HEK293T (cell line): ENCODE measurements at regions not wholly inside any gene's neighbourhood (a gene's known extent, or its start where the extent isn't known, plus 50 kb on each side); places are given as distances from the start of the nearest gene placed in this dataset.

Source experiments
- CTCF ChIA-PET: fragments of 350-600 bp; formaldehyde crosslinking; extraction: SDS; loops from one replicate; lab custom pipeline; 2021; ENCODE audit warnings: antibody characterized with exemption, inconsistent platforms; lab: Yijun Ruan, JAX
- POLR2A ChIA-PET: fragments of 350-600 bp; formaldehyde crosslinking; extraction: SDS; loops from one replicate; lab custom pipeline; 2020; ENCODE audit warnings: antibody characterized with exemption, inconsistent platforms; lab: Yijun Ruan, JAX
- DNase-seq: peaks from one replicate; pipeline ENCODE4 v3.0.0; 2012; ENCODE audit warnings: mixed read lengths; ENCODE audit errors: extremely low spot score
- ARNT ChIP-seq: fragments of 450-650 bp; IDR thresholded peaks from 2 replicates; pipeline ENCODE4 v1.6.1; 2017; ENCODE audit warnings: mild to moderate bottlenecking
- BHLHE40 ChIP-seq: fragments of 450-650 bp; IDR thresholded peaks from 2 replicates; pipeline ENCODE4 v1.6.1; 2016; ENCODE audit warnings: mild to moderate bottlenecking, moderate library complexity, borderline replicate concordance
- CTBP1 ChIP-seq: fragments of 450-650 bp; IDR thresholded peaks from 2 replicates; pipeline ENCODE4 v1.6.1; 2016; ENCODE audit warnings: borderline replicate concordance
- ELF4 ChIP-seq: fragments of 450-650 bp; IDR thresholded peaks from 2 replicates; pipeline ENCODE4 v1.6.1; 2017; ENCODE audit warnings: antibody characterized with exemption
- FOXA1 ChIP-seq: fragments of 450-650 bp; IDR thresholded peaks from 2 replicates; pipeline ENCODE4 v1.6.1; 2016; ENCODE audit warnings: mild to moderate bottlenecking
- FOXK2 ChIP-seq: fragments of 450-650 bp; IDR thresholded peaks from 2 replicates; pipeline ENCODE4 v1.6.1; 2016; ENCODE audit warnings: mild to moderate bottlenecking
- FOXM1 ChIP-seq: fragments of 450-650 bp; IDR thresholded peaks from 2 replicates; pipeline ENCODE4 v1.6.1; 2017; ENCODE audit warnings: mild to moderate bottlenecking, borderline replicate concordance
- HDGF ChIP-seq: fragments of 450-650 bp; IDR thresholded peaks from 2 replicates; pipeline ENCODE4 v1.6.1; 2017; ENCODE audit warnings: antibody characterized with exemption, borderline replicate concordance
- L3MBTL2 ChIP-seq: fragments of 450-650 bp; conservative IDR thresholded peaks from 2 replicates; pipeline ENCODE4 v1.6.1; 2016; ENCODE audit warnings: mild to moderate bottlenecking
- LEF1 ChIP-seq: fragments of 450-650 bp; IDR thresholded peaks from 2 replicates; pipeline ENCODE4 v1.6.1; 2017; ENCODE audit warnings: mild to moderate bottlenecking, borderline replicate concordance
- NFRKB ChIP-seq: fragments of 450-650 bp; IDR thresholded peaks from 2 replicates; pipeline ENCODE4 v1.6.1; 2016; ENCODE audit warnings: mild to moderate bottlenecking, moderate library complexity
- PKNOX1 ChIP-seq: fragments of 450-650 bp; IDR thresholded peaks from 2 replicates; pipeline ENCODE4 v1.6.1; 2016
- SP1 ChIP-seq: fragments of 450-650 bp; IDR thresholded peaks from 2 replicates; pipeline ENCODE4 v1.6.1; 2017
- SUZ12 ChIP-seq: fragments of 450-650 bp; IDR thresholded peaks from 2 replicates; pipeline ENCODE4 v1.6.1; 2016; ENCODE audit warnings: mild to moderate bottlenecking
- TARDBP ChIP-seq: fragments of 450-650 bp; IDR thresholded peaks from 2 replicates; pipeline ENCODE4 v1.6.1; 2016
- ZNF384 ChIP-seq: fragments of 450-650 bp; IDR thresholded peaks from 2 replicates; pipeline ENCODE4 v1.6.1; 2016

GRCh38 chrX:150014525-150014924 is 76.2 kb upstream of the EOLA2 start:
- CTCF ChIA-PET: interaction anchor here (1.0 kb wide), 1 partner anchor 350 kb away, joined by 3 read pairs; no protein-coding TSS in a partner anchor
- POLR2A ChIA-PET: no interaction called here
- DNase-seq: no peak
- TF ChIP-seq TARDBP (no peak), FOXA1 (no peak), LEF1 (no peak), SP1 (no peak), CTBP1 (no peak), NFRKB (no peak), BHLHE40 (no peak), HDGF (no peak), ARNT (no peak), FOXK2 (no peak), L3MBTL2 (no peak)

GRCh38 chrX:150017868-150018267 is 79.6 kb upstream of the EOLA2 start:
- no peak for DNase-seq
- CTCF ChIA-PET: no interaction called here
- POLR2A ChIA-PET: no interaction called here
- TF ChIP-seq LEF1: no peak
- no peak for TF ChIP-seq FOXA1
- no peak for TF ChIP-seq ELF4
- TF ChIP-seq TARDBP: no peak
- no peak for TF ChIP-seq FOXK2

- TF ChIP-seq TARDBP (no peak), FOXK2 (no peak), CTBP1 (no peak), NFRKB (no peak), ARNT (no peak), L3MBTL2 (no peak), SP1 (no peak), LEF1 (no peak), ZNF384 (no peak), ELF4 (no peak), FOXM1 (no peak), SUZ12 (no peak), FOXA1 (no peak), HDGF (no peak), BHLHE40 (no peak)
- ChIA-PET POLR2A (no interaction called here), CTCF (no interaction called here)
- DNase-seq: no peak
Observed at GRCh38 chrX:150018931-150019361, 80.7 kb upstream of the EOLA2 start.

GRCh38 chrX:150028692-150029091 is 90.4 kb upstream of the EOLA2 start:
- ChIA-PET POLR2A (no interaction called here), CTCF (no interaction called here)
- no peak for DNase-seq
- no peak for TF ChIP-seq LEF1
- TF ChIP-seq FOXM1: no peak
- no peak for TF ChIP-seq HDGF
- TF ChIP-seq ZNF384: no peak
- TF ChIP-seq ARNT: no peak
- no peak for TF ChIP-seq SUZ12
- TF ChIP-seq NFRKB: no peak
- TF ChIP-seq FOXK2: no peak
- no peak for TF ChIP-seq L3MBTL2
- no peak for TF ChIP-seq TARDBP
- no peak for TF ChIP-seq PKNOX1
- no peak for TF ChIP-seq BHLHE40
- no peak for TF ChIP-seq FOXA1
- no peak for TF ChIP-seq SP1
- no peak for TF ChIP-seq ELF4

GRCh38 chrX:150032742-150033141 is 94.5 kb upstream of the EOLA2 start:
- TF ChIP-seq FOXK2: no peak
- TF ChIP-seq CTBP1: no peak
- TF ChIP-seq LEF1: no peak
- no peak for TF ChIP-seq NFRKB
- no peak for TF ChIP-seq PKNOX1
- no peak for TF ChIP-seq ZNF384
- TF ChIP-seq BHLHE40: no peak
- no peak for TF ChIP-seq L3MBTL2
- no peak for TF ChIP-seq ELF4
- TF ChIP-seq SUZ12: no peak
- CTCF ChIA-PET: no interaction called here
- DNase-seq: no peak
- POLR2A ChIA-PET: no interaction called here

- DNase-seq: no peak
- no peak for TF ChIP-seq SP1
- TF ChIP-seq FOXK2: no peak
- no peak for TF ChIP-seq ARNT
- TF ChIP-seq BHLHE40: no peak
- TF ChIP-seq HDGF: no peak
- no peak for TF ChIP-seq ELF4
- TF ChIP-seq PKNOX1: no peak
- no peak for TF ChIP-seq SUZ12
- TF ChIP-seq NFRKB: no peak
- TF ChIP-seq TARDBP: no peak
- TF ChIP-seq ZNF384: no peak
- no peak for TF ChIP-seq CTBP1
- TF ChIP-seq FOXA1: no peak
- no peak for TF ChIP-seq FOXM1
- TF ChIP-seq L3MBTL2: no peak
- no peak for TF ChIP-seq LEF1
- CTCF ChIA-PET: interaction anchor here (0.6 kb wide), 1 partner anchor 384 kb away, joined by 4 read pairs; no protein-coding TSS in a partner anchor
- POLR2A ChIA-PET: no interaction called here
Observed at GRCh38 chrX:150034788-150035187, 96.5 kb upstream of the EOLA2 start.
